Fibroblast of lung (primary cell): ENCODE measurements at regions not wholly inside any gene's neighbourhood (a gene's known extent, or its start where the extent isn't known, plus 50 kb on each side); places are given as distances from the start of the nearest gene placed in this dataset.

Experiments used
- CTCF ChIP-seq, 2 donors: IDR thresholded peaks in 1 of 2; conservative IDR thresholded peaks in 1 of 2; 1 replicate in 1 of 2; 2 replicates in 1 of 2; pipeline ENCODE4 v1.5.1; 2011 to 2012; ENCODE audit warnings: low read length in 2 of 2, control low read depth in 1 of 2, inconsistent platforms in 1 of 2, low read depth in 1 of 2, mild to moderate bottlenecking in 1 of 2
- EZH2 ChIP-seq: IDR thresholded peaks from 2 replicates; pipeline ENCODE4 v1.5.1; 2012; ENCODE audit warnings: low read length, control low read depth, mild to moderate bottlenecking; ENCODE audit errors: missing control alignments

DNA sequence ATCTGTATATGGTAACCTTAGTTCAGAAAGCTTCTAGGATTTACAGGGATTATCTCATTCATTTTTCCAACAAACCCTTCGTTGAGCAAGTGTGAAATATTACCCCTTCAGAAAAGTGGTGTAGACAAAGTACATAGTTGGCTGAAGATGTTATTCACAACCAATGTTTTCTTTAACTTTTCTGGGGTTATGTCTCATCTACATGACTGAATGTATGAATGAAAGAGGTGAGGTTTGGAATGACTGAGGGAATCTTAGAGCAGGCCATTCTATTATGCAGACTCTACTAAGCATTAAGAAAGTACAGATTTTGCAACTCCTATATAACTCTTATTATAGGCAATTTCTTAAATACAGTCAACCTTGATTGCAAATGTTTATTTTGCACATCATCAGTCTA is 167.2 kb downstream of the NDFIP2 start:
- TF ChIP-seq CTCF (conservative IDR thresholded peaks at IDR 0.05 in 1 of 2, IDR thresholded peaks at IDR 0.05 in 1 of 2; ENCODE audit: low read depth in 1 of 2, low read length in 2 of 2) = no peak
- no peak for TF ChIP-seq EZH2
